ENCODE measurements at regions not wholly inside any gene's neighbourhood (a gene's known extent, or its start where the extent isn't known, plus 50 kb on each side); places are given as distances from the start of the nearest gene placed in this dataset.
"Not testable (repeated sequence)": the region's sequence is repeated elsewhere in the genome, so short reads cannot be mapped to it uniquely, and the experiment has no call there.

DNA sequence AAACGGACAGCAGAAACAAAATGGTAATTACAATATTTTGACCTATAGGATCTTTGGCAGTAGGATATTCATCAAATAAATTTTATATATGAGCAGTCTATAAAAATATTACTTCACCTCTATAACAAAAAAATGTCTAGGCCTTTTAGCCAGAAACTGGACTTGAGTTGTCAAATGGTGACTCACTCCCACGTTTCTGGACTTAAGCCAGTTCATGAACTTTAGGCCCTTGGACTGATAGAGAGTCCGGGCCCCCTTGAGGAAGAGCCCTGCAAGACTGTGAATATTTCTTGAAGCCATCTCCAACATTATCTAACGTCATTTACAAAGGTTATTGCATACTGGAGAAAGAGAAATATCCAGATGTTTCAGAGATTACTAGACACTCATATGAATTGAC is 106.8 kb upstream of the FAM47A start:
- DNase-seq = no peak

DNA sequence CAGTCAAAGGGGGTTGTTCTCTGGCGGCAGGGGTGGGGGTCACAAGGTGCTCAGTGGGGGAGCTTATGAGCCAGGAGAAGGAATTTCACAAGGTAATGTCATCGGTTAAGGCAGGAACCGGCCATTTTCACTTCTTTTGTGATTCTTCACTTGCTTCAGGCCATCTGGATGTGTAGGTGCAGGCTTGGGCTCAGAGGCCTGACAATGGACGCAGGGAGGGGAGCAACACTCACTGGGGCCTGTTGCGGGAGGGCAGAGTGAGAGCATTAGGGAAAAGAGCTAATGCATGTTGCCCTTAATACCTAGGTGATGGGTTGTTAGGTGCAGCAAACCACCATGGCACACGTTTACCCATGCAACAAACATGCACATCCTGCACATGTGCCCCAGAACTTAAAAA is 98.0 kb upstream of the FAM47A start:
- not testable (repeated sequence) for DNase-seq

DNA sequence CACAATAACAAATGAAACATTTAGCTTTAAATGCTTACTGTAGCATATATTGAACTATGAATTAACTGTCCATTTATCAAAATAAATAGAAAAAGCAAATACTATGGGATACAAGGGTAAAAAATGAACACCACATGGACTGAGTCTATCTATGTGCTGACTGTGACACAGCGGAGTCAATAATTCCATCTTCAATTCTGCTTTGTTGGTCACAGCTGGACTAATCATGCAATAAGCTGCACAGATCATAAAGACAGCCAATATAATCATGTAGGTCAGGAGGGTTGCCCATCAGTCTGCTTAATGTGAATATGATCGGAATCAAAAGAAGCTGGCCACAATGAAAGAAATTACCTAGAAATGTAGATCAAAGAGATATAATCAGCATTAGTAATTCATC is 95.7 kb upstream of the FAM47A start:
- DNase-seq = no peak

DNA sequence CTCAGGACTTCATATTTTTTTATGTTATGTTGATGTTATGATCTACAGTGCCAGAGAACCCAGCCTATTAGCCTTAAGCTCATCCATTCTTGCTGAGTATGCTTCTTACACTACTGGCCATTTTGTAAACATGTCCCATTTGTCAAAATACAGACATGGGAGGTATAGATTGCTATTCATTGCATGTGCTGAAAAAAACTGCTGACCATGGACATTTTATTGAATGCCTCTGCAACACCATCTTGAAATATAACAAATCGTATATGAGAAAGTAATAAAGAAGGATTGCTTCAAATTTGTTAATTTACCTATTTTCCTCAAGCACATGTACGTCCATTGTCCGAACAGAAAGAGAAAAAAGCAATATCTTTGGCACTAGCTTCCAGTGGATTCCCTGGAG is 91.5 kb upstream of the FAM47A start:
- DNase-seq = no peak

DNA sequence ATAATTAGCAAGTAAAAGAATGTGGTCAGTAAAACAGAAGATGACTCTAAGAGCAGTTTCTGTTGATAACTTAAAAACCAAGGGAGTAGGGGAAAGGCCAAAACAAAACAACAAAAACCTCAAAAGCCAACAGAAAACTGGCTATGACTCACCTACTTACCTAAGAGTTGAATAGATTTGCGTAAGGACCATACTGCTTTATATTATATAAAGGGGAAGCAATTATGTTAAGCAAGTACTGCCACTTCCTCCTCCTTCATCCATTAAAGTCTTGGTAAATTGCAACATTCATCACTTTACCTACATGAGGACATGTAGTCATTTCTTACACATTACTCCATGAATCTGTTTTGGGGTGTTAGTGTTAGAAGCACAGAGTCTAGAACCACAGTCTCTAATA is 85.9 kb upstream of the FAM47A start:
- DNase-seq = no peak

DNA sequence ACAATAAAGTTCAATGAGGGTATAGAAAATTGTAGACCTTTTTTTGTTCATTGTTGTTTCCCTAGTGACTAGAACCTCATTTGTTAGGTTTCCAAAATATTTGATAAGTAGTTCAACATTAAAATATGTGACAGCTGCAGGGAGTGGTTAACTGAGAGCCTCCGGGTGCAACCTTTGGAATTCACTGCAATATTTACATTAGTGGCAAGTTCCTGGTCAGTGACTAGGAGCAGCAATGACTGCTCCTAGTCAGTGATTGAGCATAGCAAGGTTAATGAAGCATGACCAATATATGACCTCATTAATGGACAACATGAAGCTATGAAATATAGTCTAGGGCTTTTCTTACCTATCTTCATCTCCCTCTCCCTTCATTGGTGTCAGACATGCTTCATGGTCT is 65.8 kb upstream of the FAM47A start:
- DNase-seq = no peak

All from femur (tissue), 1 donor.